Activated T-helper 9 cell treated with anti-CD3 and anti-CD28 coated beads, Interleukin-2, amount 50 U/mL, for 16 hours (primary cell): ENCODE measurements at regions not wholly inside any gene's neighbourhood (a gene's known extent, or its start where the extent isn't known, plus 50 kb on each side); places are given as distances from the start of the nearest gene placed in this dataset.

Experiments
- DNase-seq: peaks from one replicate; pipeline ENCODE4 v3.0.0-alpha.2; 2020; ENCODE audit warnings: low read depth

- DNase-seq, result no peak
Observed at GRCh38 chr1:38331496-38332210, 285.1 kb upstream of the POU3F1 start.

GRCh38 chr1:38330799-38331198 is 284.2 kb upstream of the POU3F1 start:
- DNase-seq, result no peak

DNA sequence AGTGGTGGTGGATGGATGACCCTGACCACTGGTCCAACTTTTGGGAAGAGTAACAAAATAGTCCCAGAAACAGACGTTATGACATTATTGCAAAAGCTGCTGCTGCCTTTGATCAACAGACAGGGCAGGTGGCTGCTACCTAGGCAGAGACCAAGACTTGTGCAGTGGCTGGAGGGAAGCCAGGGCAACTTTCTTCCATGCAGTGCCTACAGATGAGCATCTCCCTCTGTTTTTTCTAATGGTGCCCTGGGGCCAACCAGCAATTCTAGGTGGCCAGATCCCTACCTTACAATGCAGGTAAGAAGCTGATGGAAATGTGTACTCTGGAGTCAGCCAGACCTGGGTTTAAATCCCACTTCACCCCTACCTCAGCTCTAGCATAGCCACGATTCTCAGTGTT is 283.1 kb upstream of the POU3F1 start:
- no peak for DNase-seq

- no peak for DNase-seq
Observed at GRCh38 chr1:38328278-38329035, 281.9 kb upstream of the POU3F1 start.

- DNase-seq, result no peak
Observed at GRCh38 chr1:38327559-38327973, 281.0 kb upstream of the POU3F1 start.

GRCh38 chr1:38326856-38327255 is 280.3 kb upstream of the POU3F1 start:
- no peak for DNase-seq

DNA sequence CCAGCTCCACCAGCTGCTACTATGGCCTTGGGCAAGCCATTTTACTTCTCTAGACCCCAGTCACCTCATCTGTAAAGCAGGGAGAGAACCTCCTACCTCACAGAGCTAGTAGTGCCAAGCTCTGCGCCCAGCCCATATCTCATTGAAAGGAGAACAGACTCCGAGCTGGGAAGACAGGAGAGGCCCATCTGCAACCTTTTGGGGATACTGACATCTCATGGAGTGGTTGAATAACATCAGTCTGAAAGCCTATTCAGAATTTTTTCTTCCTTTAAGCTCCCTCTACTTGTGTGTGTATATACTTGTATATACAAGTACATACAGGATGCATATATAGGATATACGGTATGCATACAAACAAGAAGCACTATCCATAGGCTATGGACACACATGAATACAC is 279.5 kb upstream of the POU3F1 start:
- DNase-seq, result no peak

DNA sequence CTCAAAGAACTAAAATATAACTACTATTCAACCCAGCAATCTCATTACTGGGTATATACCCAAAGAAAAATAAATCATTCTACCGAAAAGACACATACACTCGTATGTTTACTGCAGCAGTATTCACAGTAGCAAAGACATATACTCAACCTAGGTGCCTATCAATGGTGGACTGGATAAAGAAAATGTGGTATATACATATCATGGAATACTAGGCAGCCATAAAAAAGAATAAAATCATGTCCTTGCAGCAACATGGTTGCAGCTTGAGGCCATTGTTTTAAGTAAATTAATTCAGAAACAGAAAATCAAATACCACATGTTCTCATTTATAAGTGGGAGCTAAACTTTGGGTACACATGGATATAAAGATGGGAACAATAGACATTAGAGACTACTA is 266.2 kb upstream of the POU3F1 start:
- DNase-seq, result no peak

GRCh38 chr1:38310079-38310478 is 263.5 kb upstream of the POU3F1 start:
- no peak for DNase-seq

DNA sequence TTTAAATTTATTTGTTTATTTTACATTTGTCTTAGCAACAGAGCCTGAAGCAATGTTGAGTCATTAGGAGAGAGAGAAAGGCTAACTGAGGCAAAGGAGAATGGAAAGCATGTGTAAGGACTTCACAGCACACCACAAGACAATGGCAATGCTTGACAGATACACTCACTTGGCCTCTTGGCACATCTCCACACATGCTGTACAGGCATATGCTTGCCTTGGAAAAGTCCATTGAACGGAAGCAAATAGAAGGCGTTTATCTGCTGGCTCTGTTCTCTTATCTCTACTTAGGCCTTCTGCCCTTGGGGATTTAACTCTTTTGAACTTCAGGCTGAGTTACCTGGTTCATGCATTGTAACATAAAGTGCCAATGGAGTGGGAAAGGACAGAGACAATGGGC is 262.2 kb upstream of the POU3F1 start:
- no peak for DNase-seq

DNA sequence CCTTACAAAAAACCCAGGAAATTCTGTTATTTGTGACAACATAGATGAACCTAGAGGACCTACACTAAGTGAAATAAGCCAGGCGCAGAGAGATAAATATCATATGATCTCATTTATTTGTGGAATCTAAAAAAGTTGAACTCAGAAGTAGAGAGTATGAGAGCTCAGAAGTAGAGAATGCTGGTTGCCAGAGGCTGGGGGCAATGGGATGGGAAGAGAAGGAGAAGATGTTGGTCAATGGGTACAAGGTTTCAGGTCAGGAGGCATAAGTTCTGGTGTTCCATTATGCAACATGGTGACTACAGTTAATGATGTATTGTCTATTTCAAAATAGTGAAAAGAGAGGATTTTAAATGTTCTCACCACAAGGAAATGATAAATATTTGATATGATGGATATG is 259.1 kb upstream of the POU3F1 start:
- no peak for DNase-seq

GRCh38 chr1:38303843-38304242 is 257.2 kb upstream of the POU3F1 start:
- DNase-seq, result no peak

- DNase-seq, result no peak
Observed at GRCh38 chr1:38301040-38301439, 254.4 kb upstream of the POU3F1 start.

- no peak for DNase-seq
Observed at GRCh38 chr1:38300616-38301015, 254.0 kb upstream of the POU3F1 start.

DNA sequence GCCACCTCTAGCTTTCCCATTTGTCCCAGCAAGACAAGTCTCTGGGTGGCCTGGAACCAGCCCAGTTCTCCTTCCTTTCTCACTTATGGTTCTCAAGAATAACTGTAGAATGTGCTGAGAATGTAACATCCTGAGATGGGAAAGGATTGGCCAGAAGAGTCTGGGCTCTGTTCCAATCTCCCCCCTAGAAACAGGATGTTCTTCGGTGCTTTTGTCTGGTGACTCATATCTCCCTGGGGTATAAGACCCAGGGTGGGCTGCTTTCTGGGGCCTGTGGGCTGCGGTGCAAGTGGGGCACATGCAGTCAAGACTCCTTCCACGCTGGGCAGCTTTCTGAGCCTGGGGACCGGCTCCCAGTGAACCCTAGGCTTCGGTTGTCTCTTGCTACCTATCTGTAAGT is 251.2 kb upstream of the POU3F1 start:
- no peak for DNase-seq

DNA sequence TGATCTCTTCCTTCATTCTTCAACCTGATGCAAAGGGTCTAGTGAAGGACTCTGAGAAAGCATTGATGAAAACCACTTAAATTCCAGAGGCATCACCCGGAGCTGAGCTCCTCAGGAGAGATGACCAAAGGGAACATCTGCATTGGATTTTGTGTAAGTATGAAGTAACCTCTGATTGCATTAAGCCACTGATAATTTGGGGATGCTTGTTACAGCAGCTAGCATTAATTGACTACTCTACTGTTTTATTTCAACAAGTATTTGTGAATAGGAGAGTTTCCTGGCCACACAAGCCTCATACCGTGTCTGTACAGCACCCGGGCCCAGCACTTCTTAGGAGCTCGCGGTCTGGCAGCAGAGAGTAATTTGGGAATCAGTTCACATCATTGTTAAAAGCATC is 250.7 kb upstream of the POU3F1 start:
- DNase-seq, result no peak

DNA sequence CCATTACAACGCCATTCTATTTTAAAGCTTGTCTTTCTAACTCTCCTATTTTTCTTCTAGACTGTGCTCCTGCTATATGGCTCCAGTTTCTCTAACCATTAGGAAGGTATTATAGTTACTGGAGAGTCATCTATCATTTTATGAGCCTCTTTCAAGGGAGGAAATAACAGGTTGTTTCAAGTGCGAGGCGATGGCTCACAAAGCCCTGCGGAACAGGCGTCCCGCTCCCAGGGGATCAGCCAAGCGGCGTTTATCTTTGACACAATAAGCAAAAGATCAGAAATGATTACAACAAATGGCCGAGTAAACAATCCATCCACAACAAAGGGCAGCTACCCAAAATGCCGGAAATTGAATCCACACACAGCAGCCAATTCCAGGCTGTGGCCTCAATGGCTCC is 249.5 kb upstream of the POU3F1 start:
- no peak for DNase-seq

GRCh38 chr1:38293567-38293966 is 247.0 kb upstream of the POU3F1 start:
- DNase-seq, result no peak

- no peak for DNase-seq
Observed at GRCh38 chr1:38292969-38293368, 246.4 kb upstream of the POU3F1 start.

DNA sequence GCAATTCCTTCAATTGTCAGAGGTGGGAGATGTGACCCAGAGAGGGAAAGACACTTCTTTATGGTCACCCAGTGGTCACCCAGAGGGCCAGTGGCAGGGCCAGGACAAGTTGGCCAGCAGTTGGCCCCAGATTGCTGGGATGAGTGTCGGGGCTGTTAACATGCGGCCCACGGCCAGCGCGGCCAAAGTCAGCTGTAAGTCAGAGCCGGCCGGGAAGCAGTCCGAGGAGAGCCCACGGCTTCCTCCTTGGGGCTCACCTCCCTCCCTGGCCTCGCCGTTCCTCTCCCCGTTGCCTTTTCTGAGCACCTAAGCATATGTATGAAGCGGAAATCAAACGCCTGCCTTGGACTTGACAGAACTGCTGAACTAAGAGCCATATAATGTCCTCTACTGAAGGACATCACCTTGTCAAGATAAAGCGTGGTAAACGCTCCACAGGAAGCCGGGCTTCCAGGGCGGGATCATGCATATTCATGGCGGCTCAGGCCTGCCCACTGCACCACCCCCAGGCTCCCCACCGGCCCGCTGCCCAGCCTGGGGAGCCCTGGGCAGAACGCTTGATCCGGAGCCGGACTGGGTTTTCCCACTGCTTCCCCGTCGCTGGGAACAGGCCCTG is 245.4 kb upstream of the POU3F1 start:
- DNase-seq, result no peak

DNA sequence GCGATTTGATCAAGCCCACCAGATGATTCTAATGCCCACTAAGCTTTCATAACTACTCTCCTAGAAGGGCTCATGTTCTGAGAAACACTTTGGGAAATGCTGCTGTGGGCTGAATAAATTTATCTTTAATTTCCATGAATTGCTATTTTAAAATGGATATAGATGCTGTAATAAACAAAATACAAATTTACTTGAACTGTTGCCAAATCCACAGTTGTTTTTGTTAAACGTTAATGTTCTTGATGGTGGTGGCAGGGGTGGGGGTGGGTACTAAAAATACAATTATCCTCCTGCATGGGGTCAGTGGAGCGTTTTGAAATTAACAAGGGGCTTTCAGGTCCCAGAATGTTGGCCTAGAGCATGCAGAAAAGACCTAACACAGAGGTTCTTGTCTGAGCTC is 244.7 kb upstream of the POU3F1 start:
- DNase-seq, result no peak

DNA sequence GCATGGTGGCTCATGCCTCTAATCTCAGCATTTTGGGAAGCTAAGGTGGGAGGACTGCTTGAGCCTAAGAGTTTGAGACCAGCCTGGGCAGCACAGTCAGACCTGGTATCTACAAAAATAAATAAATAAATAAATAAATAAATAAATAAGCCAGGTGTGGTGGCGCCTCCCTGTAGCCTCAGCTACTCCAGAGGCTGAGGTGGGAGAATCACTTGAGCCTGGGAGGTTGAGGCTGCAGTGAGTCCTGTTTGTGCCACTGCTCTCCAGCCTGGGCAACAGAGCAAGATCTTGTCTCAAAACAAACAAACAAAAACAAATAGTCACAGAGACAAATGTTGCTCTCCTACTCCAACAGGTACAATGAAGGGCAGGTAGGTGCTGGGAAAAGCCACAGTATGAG is 242.4 kb upstream of the POU3F1 start:
- DNase-seq, result no peak

GRCh38 chr1:38287547-38287946 is 241.0 kb upstream of the POU3F1 start:
- no peak for DNase-seq
